GOT3 (cell line): ENCODE measurements at regions not wholly inside any gene's neighbourhood (a gene's known extent, or its start where the extent isn't known, plus 50 kb on each side); places are given as distances from the start of the nearest gene placed in this dataset.
"Not testable (repeated sequence)": the region's sequence is repeated elsewhere in the genome, so short reads cannot be mapped to it uniquely, and the experiment has no call there.

Experiments used
- DNase-seq: peaks from one replicate; lab custom pipeline; 2025; ENCODE audit warnings: mixed read lengths; lab: John Stamatoyannopoulos, UW

- DNase-seq: no peak
Observed at GRCh38 chr15:91620229-91620628, 233.3 kb upstream of the SLCO3A1 start.

GRCh38 chr15:91622235-91622634 lies 231.3 kb upstream of the SLCO3A1 start:
- no peak for DNase-seq

GRCh38 chr15:91622711-91623342 lies 230.7 kb upstream of the SLCO3A1 start:
- DNase-seq: no peak

- DNase-seq: no peak
Observed at GRCh38 chr15:91624353-91624968, 229.0 kb upstream of the SLCO3A1 start.

- DNase-seq: no peak
Observed at GRCh38 chr15:91625506-91625905, 228.0 kb upstream of the SLCO3A1 start.

GRCh38 chr15:91627473-91628278 lies 225.8 kb upstream of the SLCO3A1 start:
- DNase-seq: no peak

- no peak for DNase-seq
Observed at GRCh38 chr15:91630090-91630489, 223.4 kb upstream of the SLCO3A1 start.

GRCh38 chr15:91632176-91632575 lies 221.3 kb upstream of the SLCO3A1 start:
- no peak for DNase-seq

GRCh38 chr15:91632981-91633380 lies 220.5 kb upstream of the SLCO3A1 start:
- DNase-seq: no peak

- no peak for DNase-seq
Observed at GRCh38 chr15:91634179-91634578, 219.3 kb upstream of the SLCO3A1 start.

- DNase-seq: no peak
Observed at GRCh38 chr15:91635080-91635479, 218.4 kb upstream of the SLCO3A1 start.

GRCh38 chr15:91635641-91636040 lies 217.9 kb upstream of the SLCO3A1 start:
- no peak for DNase-seq

- no peak for DNase-seq
Observed at GRCh38 chr15:91649016-91649415, 204.5 kb upstream of the SLCO3A1 start.

GRCh38 chr15:91649831-91650321 lies 203.6 kb upstream of the SLCO3A1 start:
- no peak for DNase-seq

GRCh38 chr15:91651251-91651650 lies 202.3 kb upstream of the SLCO3A1 start:
- no peak for DNase-seq

- no peak for DNase-seq
Observed at GRCh38 chr15:91652610-91653207, 200.8 kb upstream of the SLCO3A1 start.

GRCh38 chr15:91655563-91656290 lies 197.8 kb upstream of the SLCO3A1 start:
- not testable (repeated sequence) for DNase-seq

GRCh38 chr15:91660174-91660649 lies 193.3 kb upstream of the SLCO3A1 start:
- no peak for DNase-seq

GRCh38 chr15:91664224-91664836 lies 189.2 kb upstream of the SLCO3A1 start:
- no peak for DNase-seq

- DNase-seq: no peak
Observed at GRCh38 chr15:91665212-91665611, 188.3 kb upstream of the SLCO3A1 start.

GRCh38 chr15:91668370-91668769 lies 185.1 kb upstream of the SLCO3A1 start:
- no peak for DNase-seq
